Panc1 (cell line): ENCODE measurements at regions not wholly inside any gene's neighbourhood (a gene's known extent, or its start where the extent isn't known, plus 50 kb on each side); places are given as distances from the start of the nearest gene placed in this dataset.

Experiments
- ATAC-seq: fragments of 200-7000 bp; cut with Tn5 transposase; 2 replicates; pipeline ENCODE4 v1.9.1; 2020; ENCODE audit warnings: mild to moderate bottlenecking, moderate library complexity
- BruUV-seq: library from RNA; stranded (reverse); fragments of 400-500 nt; replicated peaks from 2 replicates; lab custom pipeline; 2021; lab: Mats Ljungman, UMichigan
- CTCF ChIA-PET: fragments of 300-600 bp; sonication (Branson Sonifier 250); formaldehyde crosslinking; loops from one replicate; lab custom pipeline; 2022; ENCODE audit warnings: antibody characterized with exemption; lab: Charles Lee
- POLR2A ChIA-PET: fragments of 300-600 bp; sonication (Branson Sonifier 250); formaldehyde crosslinking; loops from one replicate; lab custom pipeline; 2022; ENCODE audit warnings: antibody characterized with exemption; lab: Charles Lee
- DNase-seq: peaks from one replicate; pipeline ENCODE4 v3.0.0-alpha.2; 2010; ENCODE audit warnings: low read depth, low spot score
- H3K27ac ChIP-seq: 2 replicates; pipeline ENCODE4 v1.5.1; 2011; ENCODE audit warnings: mild to moderate bottlenecking, low read length, inconsistent platforms
- H3K27me3 ChIP-seq: fragments of 200-500 bp; sonication (Bioruptor generic); 2 replicates; pipeline ENCODE4 v1.6.0; 2014; ENCODE audit warnings: low read length, inconsistent platforms; ENCODE audit not compliant: control insufficient read depth, insufficient read depth
- H3K36me3 ChIP-seq: fragments of 200-500 bp; sonication (Bioruptor generic); 2 replicates; pipeline ENCODE4 v1.5.1; 2014; ENCODE audit warnings: inconsistent platforms, mild to moderate bottlenecking, low read length, moderate library complexity; ENCODE audit not compliant: control insufficient read depth, insufficient read depth
- H3K4me1 ChIP-seq: 2 replicates; pipeline ENCODE4 v1.5.1; 2011; ENCODE audit warnings: inconsistent platforms, mild to moderate bottlenecking, low read length, moderate library complexity; ENCODE audit not compliant: control insufficient read depth, insufficient read depth
- H3K4me3 ChIP-seq, 2 experiments: 2 replicates each; pipeline ENCODE4 v1.5.1; 2011 to 2012; ENCODE audit warnings: low read depth in 2 of 2, low read length in 2 of 2, mild to moderate bottlenecking in 2 of 2, inconsistent platforms in 1 of 2, moderate library complexity in 1 of 2
- H3K9me3 ChIP-seq: fragments of 200-500 bp; sonication (Bioruptor generic); 2 replicates; pipeline ENCODE4 v1.5.1; 2014; ENCODE audit warnings: low read depth, mild to moderate bottlenecking, inconsistent platforms, low read length, moderate library complexity; ENCODE audit not compliant: control insufficient read depth, insufficient read depth
- POLR2AphosphoS5 ChIP-seq: IDR thresholded peaks from 2 replicates; pipeline ENCODE4 v1.6.1; 2012; ENCODE audit warnings: mild to moderate bottlenecking, low read depth, low read length, moderate library complexity
- SIN3A ChIP-seq: IDR thresholded peaks from 2 replicates; pipeline ENCODE4 v1.6.1; 2012; ENCODE audit warnings: low read depth, mild to moderate bottlenecking, low read length, moderate library complexity, borderline replicate concordance; ENCODE audit not compliant: insufficient read depth
- TCF7L2 ChIP-seq: IDR thresholded peaks from 2 replicates; pipeline ENCODE4 v1.6.1; 2011; ENCODE audit warnings: mild to moderate bottlenecking, low read depth, low read length, inconsistent platforms
- in situ Hi-C: cut with HindIII; loops from 2 replicates; pipeline ENCODE4 v1.10.0; 2016; ENCODE audit warnings: low sequenced_read_pairs, low pct_unique_long_range_greater_than_20kb
- intact Hi-C: fragments of 100-400 bp; cut with micrococcal nuclease; formaldehyde crosslinking; loops from one replicate; pipeline ENCODE4 v1.10.0; 2022; ENCODE audit not compliant: unreplicated experiment
- TF ChIP-seq, protein P1 (sequence below): fragments of 450-650 bp; IDR thresholded peaks from 2 replicates; pipeline ENCODE4 v1.5.1; 2017; ENCODE audit warnings: mild to moderate bottlenecking
- TF ChIP-seq, protein P2 (sequence below), 2 experiments: IDR thresholded peaks; 2 replicates each; pipeline ENCODE4 v1.6.1; 2011 to 2012; ENCODE audit warnings: low read depth in 2 of 2, control low read depth in 1 of 2, low read length in 1 of 2, mild to moderate bottlenecking in 1 of 2, moderate library complexity in 1 of 2; ENCODE audit not compliant: insufficient read depth in 1 of 2

DNA sequence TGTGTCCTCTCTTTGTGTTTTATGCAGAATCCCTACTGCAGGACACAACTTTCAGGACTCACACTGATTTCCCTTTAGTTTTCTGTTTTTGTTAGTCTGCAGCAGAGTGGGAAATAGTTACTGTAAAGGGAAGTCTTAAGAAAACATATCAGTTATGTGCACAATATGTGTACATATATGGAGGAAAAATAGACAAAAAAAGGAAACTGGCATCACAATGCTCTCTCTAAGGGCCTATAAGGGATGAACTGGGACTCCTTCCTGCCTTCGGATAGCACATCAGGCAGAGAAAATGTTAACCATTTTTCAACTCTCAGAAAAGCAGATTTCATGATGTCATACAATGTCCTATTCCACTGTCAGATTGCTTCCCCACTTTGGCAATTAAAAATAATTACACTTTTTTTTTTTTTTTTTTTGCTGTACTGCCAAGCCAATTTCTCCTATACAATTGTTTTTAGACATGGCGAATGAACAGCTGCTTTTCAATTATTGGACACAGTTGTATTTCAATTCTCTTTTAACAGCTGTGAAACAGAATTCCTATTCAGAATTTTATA is 112.5 kb upstream of the KCNJ16 start:
- no peak for DNase-seq
- Histone ChIP-seq H3K9me3 (no peaks in the 10 kb centered on the region; the same call in 1 of the 2 replicates), H3K27me3 (no peaks in the 10 kb centered on the region), H3K4me1 (no peaks in the 10 kb centered on the region), H3K27ac (no peak overlapping the region), H3K36me3 (no peaks in the 10 kb centered on the region), H3K4me3 (no peak overlapping the region)
- BruUV-seq: no TSS peak
- ATAC-seq: no peak
- ChIA-PET CTCF (interaction anchor here (0.5 kb wide), 1 partner anchor 307 kb away, joined by 3 read pairs; no protein-coding TSS in a partner anchor), POLR2A (interaction anchor here (0.6 kb wide), 1 partner anchor 581 kb away, joined by 4 read pairs; no protein-coding TSS in a partner anchor)
- intact Hi-C loops (no loop called here), in situ Hi-C loops (no loop called here)
- TF ChIP-seq POLR2AphosphoS5 (no peak), SIN3A (no peak), TCF7L2 (no peak)
- TF ChIP-seq, protein P1, sequence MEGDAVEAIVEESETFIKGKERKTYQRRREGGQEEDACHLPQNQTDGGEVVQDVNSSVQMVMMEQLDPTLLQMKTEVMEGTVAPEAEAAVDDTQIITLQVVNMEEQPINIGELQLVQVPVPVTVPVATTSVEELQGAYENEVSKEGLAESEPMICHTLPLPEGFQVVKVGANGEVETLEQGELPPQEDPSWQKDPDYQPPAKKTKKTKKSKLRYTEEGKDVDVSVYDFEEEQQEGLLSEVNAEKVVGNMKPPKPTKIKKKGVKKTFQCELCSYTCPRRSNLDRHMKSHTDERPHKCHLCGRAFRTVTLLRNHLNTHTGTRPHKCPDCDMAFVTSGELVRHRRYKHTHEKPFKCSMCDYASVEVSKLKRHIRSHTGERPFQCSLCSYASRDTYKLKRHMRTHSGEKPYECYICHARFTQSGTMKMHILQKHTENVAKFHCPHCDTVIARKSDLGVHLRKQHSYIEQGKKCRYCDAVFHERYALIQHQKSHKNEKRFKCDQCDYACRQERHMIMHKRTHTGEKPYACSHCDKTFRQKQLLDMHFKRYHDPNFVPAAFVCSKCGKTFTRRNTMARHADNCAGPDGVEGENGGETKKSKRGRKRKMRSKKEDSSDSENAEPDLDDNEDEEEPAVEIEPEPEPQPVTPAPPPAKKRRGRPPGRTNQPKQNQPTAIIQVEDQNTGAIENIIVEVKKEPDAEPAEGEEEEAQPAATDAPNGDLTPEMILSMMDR: no peak
- TF ChIP-seq, protein P2, sequence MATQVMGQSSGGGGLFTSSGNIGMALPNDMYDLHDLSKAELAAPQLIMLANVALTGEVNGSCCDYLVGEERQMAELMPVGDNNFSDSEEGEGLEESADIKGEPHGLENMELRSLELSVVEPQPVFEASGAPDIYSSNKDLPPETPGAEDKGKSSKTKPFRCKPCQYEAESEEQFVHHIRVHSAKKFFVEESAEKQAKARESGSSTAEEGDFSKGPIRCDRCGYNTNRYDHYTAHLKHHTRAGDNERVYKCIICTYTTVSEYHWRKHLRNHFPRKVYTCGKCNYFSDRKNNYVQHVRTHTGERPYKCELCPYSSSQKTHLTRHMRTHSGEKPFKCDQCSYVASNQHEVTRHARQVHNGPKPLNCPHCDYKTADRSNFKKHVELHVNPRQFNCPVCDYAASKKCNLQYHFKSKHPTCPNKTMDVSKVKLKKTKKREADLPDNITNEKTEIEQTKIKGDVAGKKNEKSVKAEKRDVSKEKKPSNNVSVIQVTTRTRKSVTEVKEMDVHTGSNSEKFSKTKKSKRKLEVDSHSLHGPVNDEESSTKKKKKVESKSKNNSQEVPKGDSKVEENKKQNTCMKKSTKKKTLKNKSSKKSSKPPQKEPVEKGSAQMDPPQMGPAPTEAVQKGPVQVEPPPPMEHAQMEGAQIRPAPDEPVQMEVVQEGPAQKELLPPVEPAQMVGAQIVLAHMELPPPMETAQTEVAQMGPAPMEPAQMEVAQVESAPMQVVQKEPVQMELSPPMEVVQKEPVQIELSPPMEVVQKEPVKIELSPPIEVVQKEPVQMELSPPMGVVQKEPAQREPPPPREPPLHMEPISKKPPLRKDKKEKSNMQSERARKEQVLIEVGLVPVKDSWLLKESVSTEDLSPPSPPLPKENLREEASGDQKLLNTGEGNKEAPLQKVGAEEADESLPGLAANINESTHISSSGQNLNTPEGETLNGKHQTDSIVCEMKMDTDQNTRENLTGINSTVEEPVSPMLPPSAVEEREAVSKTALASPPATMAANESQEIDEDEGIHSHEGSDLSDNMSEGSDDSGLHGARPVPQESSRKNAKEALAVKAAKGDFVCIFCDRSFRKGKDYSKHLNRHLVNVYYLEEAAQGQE (IDR thresholded peaks at IDR 0.05; ENCODE audit: insufficient read depth in 1 of 2, low read depth in 2 of 2, low read length in 1 of 2): no peak

DNA sequence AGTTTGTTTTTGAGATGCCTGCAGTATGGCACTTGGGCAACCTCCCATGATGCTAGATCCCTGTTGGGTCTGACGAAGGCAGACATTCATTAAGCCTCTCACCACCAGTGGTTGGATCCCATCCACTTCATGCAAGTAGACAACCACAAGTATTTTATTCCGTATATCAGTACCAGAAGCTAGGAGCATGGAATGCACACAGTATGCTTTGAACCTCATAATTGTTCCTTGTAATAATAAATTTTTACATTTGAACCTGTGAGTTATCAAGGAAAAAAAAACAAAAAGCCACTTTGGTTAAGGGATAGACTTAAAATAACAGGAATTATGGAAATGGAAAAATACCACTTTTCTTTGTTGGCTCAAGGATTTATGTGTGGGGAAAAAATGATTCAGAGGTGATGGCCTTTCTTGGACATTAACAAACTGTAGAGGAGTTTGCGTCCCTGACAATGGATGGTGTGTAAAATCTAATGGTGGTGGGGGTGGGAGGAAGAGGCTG is 107.1 kb upstream of the KCNJ16 start:
- intact Hi-C loops (no loop called here), in situ Hi-C loops (no loop called here)
- TF ChIP-seq POLR2AphosphoS5 (no peak), SIN3A (no peak), TCF7L2 (no peak)
- TF ChIP-seq, protein P1: no peak
- TF ChIP-seq, protein P2 (IDR thresholded peaks at IDR 0.05; ENCODE audit: insufficient read depth in 1 of 2, low read depth in 2 of 2, low read length in 1 of 2): no peak
- ATAC-seq: no peak
- ChIA-PET POLR2A (no interaction called here), CTCF (no interaction called here)
- Histone ChIP-seq H3K27me3 (no peaks in the 10 kb centered on the region), H3K9me3 (no peaks in the 10 kb centered on the region; the same call in 1 of the 2 replicates), H3K36me3 (no peaks in the 10 kb centered on the region), H3K4me1 (no peaks in the 10 kb centered on the region), H3K4me3 (no peak overlapping the region), H3K27ac (no peak overlapping the region)
- DNase-seq: no peak
- no TSS peak for BruUV-seq
